MM.1S (cell line): ENCODE measurements at regions not wholly inside any gene's neighbourhood (a gene's known extent, or its start where the extent isn't known, plus 50 kb on each side); places are given as distances from the start of the nearest gene placed in this dataset.

ENCODE experiments used
- CTCF ChIP-seq: fragments of 300-600 bp; sonication (generic); IDR thresholded peaks from 2 replicates; pipeline ENCODE4 v1.5.1; 2016; ENCODE audit warnings: antibody characterized with exemption, low read length, mixed read lengths
- EZH2 ChIP-seq: fragments of 300-600 bp; sonication (generic); optimal IDR thresholded peaks from 2 replicates; pipeline ENCODE3; 2017; ENCODE audit warnings: low read depth, mild to moderate bottlenecking, antibody characterized with exemption, low read length, mixed read lengths
- EZH2phosphoT487 ChIP-seq: fragments of 300-600 bp; sonication (generic); IDR thresholded peaks from 2 replicates; pipeline ENCODE4 v1.6.1; 2018; ENCODE audit warnings: antibody characterized with exemption, low read length

- TF ChIP-seq CTCF (no peak), EZH2 (no peak), EZH2phosphoT487 (no peak)
Observed at GRCh38 chrX:46251755-46252154, 293.5 kb downstream of the ZNF674 start.
